ENCODE measurements at regions not wholly inside any gene's neighbourhood (a gene's known extent, or its start where the extent isn't known, plus 50 kb on each side); places are given as distances from the start of the nearest gene placed in this dataset.

DNA sequence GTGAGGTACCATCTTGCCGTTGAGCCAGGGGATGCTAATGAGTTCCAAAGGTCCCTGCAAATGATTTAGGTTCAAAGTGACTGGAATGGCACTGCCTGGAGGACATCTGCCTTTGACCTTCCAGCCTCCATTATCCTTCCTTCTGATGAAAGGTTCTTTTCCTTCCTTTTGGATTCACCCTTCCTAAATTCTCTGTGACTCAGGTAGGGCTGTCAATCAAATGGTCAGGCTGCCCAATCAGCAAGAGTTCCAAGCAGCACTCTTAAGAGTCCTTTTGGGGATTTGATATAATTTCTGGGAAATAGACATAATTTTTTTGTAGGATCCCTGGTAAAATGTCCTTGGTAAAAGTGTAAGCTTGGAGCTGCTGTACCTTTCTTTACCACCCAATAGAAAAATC, 58.8 kb upstream of the LMO4 start:
- H3K9ac ChIP-seq (ENCODE audit: low read length), result no peak overlapping the region
- ATAC-seq (ENCODE audit: low read depth) (no peak), DNase-seq (no peak)
- H3K4me2 ChIP-seq (replicated peaks; ENCODE audit: low read depth, low read length, poor library complexity, severe bottlenecking), result no peak overlapping the region
- no peaks in the 10 kb centered on the region for H3K27me3 ChIP-seq (replicated peaks in 1 of 4; ENCODE audit: control extremely low read depth in 1 of 4, control insufficient read depth in 3 of 4, insufficient read depth in 4 of 4, low read length in 3 of 4)
- no peaks in the 10 kb centered on the region for H3K9me3 ChIP-seq (ENCODE audit: control extremely low read depth in 1 of 3, control insufficient read depth in 2 of 3, insufficient read depth in 1 of 3, low read length in 2 of 3)
- no peak overlapping the region for H3K27ac ChIP-seq (ENCODE audit: low read length in 2 of 2)
- H2AFZ ChIP-seq (ENCODE audit: insufficient read depth, low read depth, low read length, poor library complexity, severe bottlenecking), result no peak overlapping the region
- H3K9me3 Mint-ChIP-seq (ENCODE audit: insufficient read depth), result no peaks in the 10 kb centered on the region
- intact Hi-C loops (cut with micrococcal nuclease), result no loop called here
- ChIA-PET POLR2A (no interaction called here), CTCF (interaction anchor here (1.7 kb wide), 1 partner anchor 22 kb away, joined by 5 read pairs; no protein-coding TSS in a partner anchor)
- no peaks in the 10 kb centered on the region for H3K4me1 Mint-ChIP-seq
- no peaks in the 10 kb centered on the region for H3K36me3 ChIP-seq (replicated peaks in 1 of 2; ENCODE audit: control extremely low read depth in 1 of 2, control insufficient read depth in 1 of 2, extremely low read depth in 1 of 2, insufficient read depth in 2 of 2, low read length in 1 of 2)
- H3K27me3 Mint-ChIP-seq, result peaks cover 23% of the 10 kb centered on the region
- no peak overlapping the region for H3K27ac Mint-ChIP-seq
- no peak overlapping the region for H3K4me3 ChIP-seq (ENCODE audit: control extremely low read depth in 1 of 5, extremely low read depth in 1 of 5, insufficient read depth in 1 of 5, low read depth in 2 of 5, low read length in 4 of 5)
- H3K79me2 ChIP-seq (ENCODE audit: control insufficient read depth, insufficient read depth, low read length), result no peaks in the 10 kb centered on the region
- H4K20me1 ChIP-seq (ENCODE audit: control insufficient read depth, insufficient read depth, low read length, poor library complexity, severe bottlenecking), result no peaks in the 10 kb centered on the region
- 0% methylated on average over 1 of the region's 1 CpG for WGBS (ENCODE audit: insufficient coverage)
- H3K4me1 ChIP-seq (ENCODE audit: control insufficient read depth in 2 of 2, insufficient read depth in 2 of 2, low read length in 2 of 2), result no peaks in the 10 kb centered on the region
- TF ChIP-seq, protein P1, sequence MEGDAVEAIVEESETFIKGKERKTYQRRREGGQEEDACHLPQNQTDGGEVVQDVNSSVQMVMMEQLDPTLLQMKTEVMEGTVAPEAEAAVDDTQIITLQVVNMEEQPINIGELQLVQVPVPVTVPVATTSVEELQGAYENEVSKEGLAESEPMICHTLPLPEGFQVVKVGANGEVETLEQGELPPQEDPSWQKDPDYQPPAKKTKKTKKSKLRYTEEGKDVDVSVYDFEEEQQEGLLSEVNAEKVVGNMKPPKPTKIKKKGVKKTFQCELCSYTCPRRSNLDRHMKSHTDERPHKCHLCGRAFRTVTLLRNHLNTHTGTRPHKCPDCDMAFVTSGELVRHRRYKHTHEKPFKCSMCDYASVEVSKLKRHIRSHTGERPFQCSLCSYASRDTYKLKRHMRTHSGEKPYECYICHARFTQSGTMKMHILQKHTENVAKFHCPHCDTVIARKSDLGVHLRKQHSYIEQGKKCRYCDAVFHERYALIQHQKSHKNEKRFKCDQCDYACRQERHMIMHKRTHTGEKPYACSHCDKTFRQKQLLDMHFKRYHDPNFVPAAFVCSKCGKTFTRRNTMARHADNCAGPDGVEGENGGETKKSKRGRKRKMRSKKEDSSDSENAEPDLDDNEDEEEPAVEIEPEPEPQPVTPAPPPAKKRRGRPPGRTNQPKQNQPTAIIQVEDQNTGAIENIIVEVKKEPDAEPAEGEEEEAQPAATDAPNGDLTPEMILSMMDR (IDR thresholded peaks at IDR 0.05), result no peak
- TF ChIP-seq EZH2 (IDR thresholded peaks at IDR 0.05; ENCODE audit: borderline replicate concordance, insufficient read depth, low read depth, low read length, poor library complexity, severe bottlenecking), result no peak
- H3K4me3 Mint-ChIP-seq, result no peak overlapping the region

DNA sequence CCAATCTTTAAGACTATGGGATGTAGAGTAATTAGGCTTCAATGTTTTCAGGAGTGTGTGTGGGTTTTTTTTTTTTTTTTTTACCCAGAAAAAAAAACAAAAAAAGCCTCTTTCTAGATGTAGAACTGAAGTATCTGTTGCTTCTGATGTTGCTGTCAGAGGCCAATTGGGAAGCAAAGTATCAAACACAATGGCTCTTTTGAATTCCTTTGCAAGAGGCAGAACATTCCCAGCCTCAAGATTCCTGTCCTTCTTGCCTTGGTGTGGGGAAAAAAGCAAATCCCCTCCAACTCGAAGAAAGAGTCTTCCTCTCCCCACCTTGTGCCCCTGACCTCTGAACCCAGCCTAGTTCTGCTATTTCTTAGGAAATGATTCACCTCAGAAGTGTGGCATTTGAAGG, 55.4 kb upstream of the LMO4 start:
- Histone ChIP-seq H3K9ac (ENCODE audit: low read length) (no peak overlapping the region), H2AFZ (ENCODE audit: insufficient read depth, low read depth, low read length, poor library complexity, severe bottlenecking) (no peak overlapping the region), H4K20me1 (ENCODE audit: control insufficient read depth, insufficient read depth, low read length, poor library complexity, severe bottlenecking) (no peaks in the 10 kb centered on the region), H3K9me3 (ENCODE audit: control extremely low read depth in 1 of 3, control insufficient read depth in 2 of 3, insufficient read depth in 1 of 3, low read length in 2 of 3) (no peaks in the 10 kb centered on the region), H3K4me3 (ENCODE audit: control extremely low read depth in 1 of 5, extremely low read depth in 1 of 5, insufficient read depth in 1 of 5, low read depth in 2 of 5, low read length in 4 of 5) (no peak overlapping the region), H3K4me2 (replicated peaks; ENCODE audit: low read depth, low read length, poor library complexity, severe bottlenecking) (no peak overlapping the region), H3K27me3 (replicated peaks in 1 of 4; ENCODE audit: control extremely low read depth in 1 of 4, control insufficient read depth in 3 of 4, insufficient read depth in 4 of 4, low read length in 3 of 4) (no peaks in the 10 kb centered on the region), H3K36me3 (replicated peaks in 1 of 2; ENCODE audit: control extremely low read depth in 1 of 2, control insufficient read depth in 1 of 2, extremely low read depth in 1 of 2, insufficient read depth in 2 of 2, low read length in 1 of 2) (no peaks in the 10 kb centered on the region), H3K4me1 (ENCODE audit: control insufficient read depth in 2 of 2, insufficient read depth in 2 of 2, low read length in 2 of 2) (no peaks in the 10 kb centered on the region), H3K79me2 (ENCODE audit: control insufficient read depth, insufficient read depth, low read length) (no peaks in the 10 kb centered on the region), H3K27ac (ENCODE audit: low read length in 2 of 2) (no peak overlapping the region)
- POLR2A ChIA-PET, result no interaction called here
- CTCF ChIA-PET, result no interaction called here
- WGBS (ENCODE audit: insufficient coverage), result no CpG with 5 or more reads among the region's 1 CpG
- no peaks in the 10 kb centered on the region for H3K9me3 Mint-ChIP-seq (ENCODE audit: insufficient read depth)
- ATAC-seq (ENCODE audit: low read depth) (no peak), DNase-seq (no peak)
- peaks cover 14% of the 10 kb centered on the region for H3K27me3 Mint-ChIP-seq
- intact Hi-C loops (cut with micrococcal nuclease), result no loop called here
- no peak overlapping the region for H3K4me3 Mint-ChIP-seq
- no peaks in the 10 kb centered on the region for H3K4me1 Mint-ChIP-seq
- TF ChIP-seq, protein P1 (IDR thresholded peaks at IDR 0.05), result no peak
- no peak for TF ChIP-seq EZH2 (IDR thresholded peaks at IDR 0.05; ENCODE audit: borderline replicate concordance, insufficient read depth, low read depth, low read length, poor library complexity, severe bottlenecking)
- H3K27ac Mint-ChIP-seq, result no peak overlapping the region
